GM12878 (cell line): ENCODE measurements at regions not wholly inside any gene's neighbourhood (a gene's known extent, or its start where the extent isn't known, plus 50 kb on each side); places are given as distances from the start of the nearest gene placed in this dataset.

Source experiments
- ATAC-seq: fragments of 200-7000 bp; cut with Tn5 transposase; 3 replicates; pipeline ENCODE4 v1.9.1; 2020; ENCODE audit warnings: mild to moderate bottlenecking, moderate library complexity
- BruUV-seq: library from RNA; stranded (reverse); fragments of 400-500 nt; replicated peaks from 2 replicates; lab custom pipeline; 2021; lab: Mats Ljungman, UMichigan
- CTCF ChIA-PET: fragments of 300-600 bp; sonication (Branson Sonifier 250); formaldehyde crosslinking; extraction: SDS; loops from one replicate; lab custom pipeline; 2021; ENCODE audit warnings: inconsistent platforms; lab: Yijun Ruan, JAX
- POLR2A ChIA-PET: fragments of 350-600 bp; formaldehyde crosslinking; extraction: SDS; loops from one replicate; lab custom pipeline; 2021; ENCODE audit warnings: inconsistent platforms; lab: Charles Lee
- RAD21 ChIA-PET: fragments of 300-600 bp; sonication (Branson Sonifier 250); formaldehyde crosslinking; loops from one replicate; lab custom pipeline; 2023; ENCODE audit warnings: antibody characterized with exemption; ENCODE audit not compliant: unreplicated experiment; lab: Charles Lee
- SMC1A ChIA-PET: fragments of 300-600 bp; sonication (Branson Sonifier 250); formaldehyde crosslinking; loops from one replicate; lab custom pipeline; 2023; ENCODE audit not compliant: unreplicated experiment, uncharacterized antibody; lab: Charles Lee
- DNase-seq: peaks from one replicate; pipeline ENCODE4 v3.0.0-alpha.2; 2011; ENCODE audit warnings: low read depth, low spot score
- FAIRE-seq: peaks from 3 replicates; lab custom pipeline; 2011; peaks lifted over from hg19 to GRCh38; lab: Jason Lieb, UNC
- H2AFZ ChIP-seq: 2 replicates; pipeline ENCODE4 v1.6.0; 2011; ENCODE audit warnings: low read depth, low read length, control low read depth; ENCODE audit not compliant: control insufficient read depth
- H3K27ac ChIP-seq: 2 replicates; pipeline ENCODE4 v1.5.1; 2011; ENCODE audit warnings: control low read depth; ENCODE audit not compliant: control insufficient read depth, insufficient read depth
- H3K27me3 ChIP-seq, 2 experiments: replicated peaks in 1 of 2; 2 replicates each; pipeline versions ENCODE4 v1.6.0 to v1.6.1; 2011; ENCODE audit warnings: low read length in 1 of 2; ENCODE audit not compliant: control insufficient read depth in 2 of 2, insufficient read depth in 2 of 2
- H3K36me3 ChIP-seq, 2 experiments: 2 replicates each; pipeline ENCODE4 v1.5.1; 2011; ENCODE audit warnings: low read length in 1 of 2; ENCODE audit not compliant: control insufficient read depth in 2 of 2, insufficient read depth in 2 of 2
- H3K4me1 ChIP-seq: 2 replicates; pipeline ENCODE4 v1.6.1; 2011; ENCODE audit warnings: mild to moderate bottlenecking, low read length, moderate library complexity, mixed read lengths; ENCODE audit not compliant: control insufficient read depth, insufficient read depth
- H3K4me2 ChIP-seq: 2 replicates; pipeline ENCODE4 v1.6.0; 2011; ENCODE audit warnings: control low read depth; ENCODE audit not compliant: control insufficient read depth, insufficient read depth
- H3K4me3 ChIP-seq: fragments of 200-600 bp; sonication (generic); 2 replicates; pipeline ENCODE4 v1.5.1; 2016
- H3K79me2 ChIP-seq: 2 replicates; pipeline ENCODE4 v1.6.0; 2011; ENCODE audit warnings: low read length; ENCODE audit not compliant: control insufficient read depth, insufficient read depth
- H3K9ac ChIP-seq: 2 replicates; pipeline ENCODE4 v1.8.0; 2011; ENCODE audit warnings: low read length, control low read depth, mixed read lengths; ENCODE audit not compliant: control insufficient read depth, insufficient read depth
- H3K9me3 ChIP-seq: replicated peaks from 3 replicates; pipeline ENCODE4 v1.5.1; 2011; ENCODE audit warnings: mild to moderate bottlenecking, low read length; ENCODE audit not compliant: control insufficient read depth, insufficient read depth
- H4K20me1 ChIP-seq: 2 replicates; pipeline ENCODE4 v1.6.0; 2011; ENCODE audit not compliant: control insufficient read depth, insufficient read depth
- ATF7 ChIP-seq: fragments of 450-650 bp; IDR thresholded peaks from 2 replicates; pipeline ENCODE4 v1.6.1; 2016; ENCODE audit warnings: low read depth, mild to moderate bottlenecking
- BRCA1 ChIP-seq: IDR thresholded peaks from 2 replicates; pipeline ENCODE4 v1.6.1; 2011; ENCODE audit warnings: low read depth, low read length, improper control_type of control experiment
- CEBPB ChIP-seq, 2 experiments: fragments of 150-350 bp in 1 of 2; IDR thresholded peaks; 2 replicates each; pipeline ENCODE4 v1.6.1; 2012 to 2014; ENCODE audit warnings: low read depth in 2 of 2, low read length in 2 of 2, borderline replicate concordance in 1 of 2, inconsistent platforms in 1 of 2
- CREB1 ChIP-seq: IDR thresholded peaks from 2 replicates; pipeline ENCODE4 v1.6.1; 2012; ENCODE audit warnings: low read depth, mild to moderate bottlenecking, inconsistent platforms
- EP300 ChIP-seq, 2 experiments: fragments of 150-350 bp in 1 of 2; IDR thresholded peaks; 2 replicates each; pipeline ENCODE4 v1.6.1; 2011 to 2012; ENCODE audit warnings: low read depth in 2 of 2, low read length in 2 of 2, borderline replicate concordance in 1 of 2, improper control_type of control experiment in 1 of 2, inconsistent platforms in 1 of 2; ENCODE audit not compliant: control insufficient read depth in 1 of 2
- HSF1 ChIP-seq: fragments of 150-350 bp; IDR thresholded peaks from 2 replicates; pipeline ENCODE4 v1.6.1; 2014; ENCODE audit warnings: mild to moderate bottlenecking, low read depth, low read length
- IRF3 ChIP-seq: fragments of 450-650 bp; IDR thresholded peaks from 2 replicates; pipeline ENCODE4 v1.6.1; 2014; ENCODE audit warnings: mild to moderate bottlenecking
- KDM1A ChIP-seq: fragments of 200-600 bp; sonication (generic); IDR thresholded peaks from 2 replicates; pipeline ENCODE4 v1.6.1; 2016; ENCODE audit warnings: borderline replicate concordance
- RELA ChIP-seq: fragments of 450-650 bp; IDR thresholded peaks from 2 replicates; pipeline ENCODE4 v1.8.0; 2014; ENCODE audit warnings: borderline replicate concordance; ENCODE audit not compliant: partially characterized antibody
- REST ChIP-seq: IDR thresholded peaks from 2 replicates; pipeline ENCODE4 v1.6.1; 2012; ENCODE audit warnings: mild to moderate bottlenecking, low read depth, low read length
- RUNX3 ChIP-seq: IDR thresholded peaks from 2 replicates; pipeline ENCODE4 v1.6.1; 2012; ENCODE audit warnings: low read length, inconsistent platforms
- YBX1 ChIP-seq: fragments of 450-650 bp; IDR thresholded peaks from 2 replicates; pipeline ENCODE4 v1.6.1; 2016; ENCODE audit warnings: antibody characterized with exemption
- WGBS: methylation state at CpG from one replicate; pipeline ENCODE4 v1.1.6; 2016; ENCODE audit warnings: low lambda C conversion rate; ENCODE audit not compliant: insufficient replicate concordance, insufficient coverage; ENCODE audit errors: missing lambda C conversion rate; 5-methylcytosine and 5-hydroxymethylcytosine counted together
- in situ Hi-C: fragments of 300-500 bp; cut with MboI; formaldehyde crosslinking; loops from 9 replicates; pipeline ENCODE4 v1.14.3; 2018; ENCODE audit warnings: mixed read lengths
- intact Hi-C: fragments of 100-400 bp; cut with micrococcal nuclease; formaldehyde crosslinking; loops from one replicate; pipeline ENCODE4 v1.14.2; 2022; ENCODE audit not compliant: unreplicated experiment

- intact Hi-C loops: no loop called here
- ChIA-PET POLR2A (interaction anchor here (0.5 kb wide), 1 partner anchor 125 kb away, joined by 3 read pairs; no protein-coding TSS in a partner anchor), CTCF (interaction anchor here (0.6 to 1.2 kb wide), 2 partner anchors 37 to 139 kb away, joined by 3 read pairs; no protein-coding TSS in a partner anchor)
- no peak overlapping the region for H2AFZ ChIP-seq
- H3K9ac ChIP-seq: no peak overlapping the region
- H3K79me2 ChIP-seq: no peaks in the 10 kb centered on the region
- H3K4me3 ChIP-seq: no peak overlapping the region
- H3K4me2 ChIP-seq: no peak overlapping the region
- no peaks in the 10 kb centered on the region for H3K9me3 ChIP-seq
- DNase-seq: no peak
- TF ChIP-seq IRF3: no peak
- TF ChIP-seq HSF1: no peak
- TF ChIP-seq ATF7: no peak
- TF ChIP-seq EP300 (IDR thresholded peaks at IDR 0.05; ENCODE audit: borderline replicate concordance in 1 of 2, control insufficient read depth in 1 of 2, low read depth in 2 of 2, low read length in 2 of 2): no peak
- TF ChIP-seq KDM1A: no peak
- TF ChIP-seq CEBPB (IDR thresholded peaks at IDR 0.05; ENCODE audit: borderline replicate concordance in 1 of 2, low read depth in 2 of 2, low read length in 2 of 2): no peak
- no peak for TF ChIP-seq REST
- no peak for TF ChIP-seq RUNX3
- no peak for TF ChIP-seq YBX1
- TF ChIP-seq BRCA1: no peak
- no peak for TF ChIP-seq CREB1
- no peak for TF ChIP-seq RELA
- TF ChIP-seq, all 136 proteins: peak for 0
- ATAC-seq (no peak), FAIRE-seq (no peak)
- no TSS peak for BruUV-seq
- in situ Hi-C loops: no loop called here
- ChIA-PET SMC1A (interaction anchor here (0.6 to 1.0 kb wide), 2 partner anchors 56 to 391 kb away, joined by 3 read pairs; no protein-coding TSS in a partner anchor), RAD21 (no interaction called here)
- no peaks in the 10 kb centered on the region for H3K4me1 ChIP-seq
- no peaks in the 10 kb centered on the region for H3K36me3 ChIP-seq
- H3K27me3 ChIP-seq: no peaks in the 10 kb centered on the region
- 44% methylated on average over 3 of the region's 3 CpGs for WGBS
- H3K27ac ChIP-seq: no peak overlapping the region
- H4K20me1 ChIP-seq: no peaks in the 10 kb centered on the region
These were observed 207.2 kb downstream of the IGSF11 start for GRCh38 chr3:118827446-118827845.
